ENCODE measurements at regions not wholly inside any gene's neighbourhood (a gene's known extent, or its start where the extent isn't known, plus 50 kb on each side); places are given as distances from the start of the nearest gene placed in this dataset.
"Not testable (repeated sequence)": the region's sequence is repeated elsewhere in the genome, so short reads cannot be mapped to it uniquely, and the experiment has no call there.

DNA sequence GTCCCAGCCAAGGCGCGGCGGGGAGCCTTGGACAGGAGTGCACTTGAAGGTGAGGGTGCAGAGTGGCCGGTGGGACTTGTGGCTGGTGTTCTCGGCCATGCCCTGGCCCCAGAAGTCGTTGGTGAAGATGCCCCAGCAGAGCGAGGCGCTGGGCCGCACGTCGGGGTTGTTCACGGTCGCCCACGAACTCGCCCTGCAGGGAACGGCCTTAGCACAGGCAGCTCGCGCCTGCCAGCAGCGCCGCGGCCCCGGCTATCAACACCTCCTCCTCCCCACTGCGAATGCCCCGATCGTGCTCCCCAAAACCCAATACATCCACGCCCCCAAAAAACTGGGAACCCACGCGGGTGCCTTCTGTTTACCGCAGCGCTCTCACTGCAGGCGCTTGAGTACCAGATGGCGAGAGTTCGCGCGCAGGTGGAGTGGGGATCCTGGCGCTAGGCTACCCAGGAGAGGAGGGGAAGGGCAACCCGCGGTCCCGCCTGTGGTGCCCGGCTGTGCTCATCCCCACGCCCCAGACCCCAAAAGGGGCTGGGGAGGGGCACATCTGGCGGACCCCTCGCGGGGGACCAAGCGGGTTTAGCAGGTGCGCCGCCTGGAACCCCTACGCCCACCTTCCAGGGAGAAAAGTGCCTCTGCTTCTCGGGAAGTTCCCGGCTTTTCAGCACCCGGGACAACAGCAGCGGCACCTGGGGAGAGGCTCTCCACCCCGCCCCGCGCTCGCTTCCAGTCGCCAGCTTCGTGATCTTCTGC, 386.3 kb upstream of the TMTC1 start:
- H3K4me3 ChIP-seq (ENCODE audit: low read depth, low read length), result no peak overlapping the region
- DNase-seq (ENCODE audit: low read depth), result no peak
- TF ChIP-seq, protein P1, sequence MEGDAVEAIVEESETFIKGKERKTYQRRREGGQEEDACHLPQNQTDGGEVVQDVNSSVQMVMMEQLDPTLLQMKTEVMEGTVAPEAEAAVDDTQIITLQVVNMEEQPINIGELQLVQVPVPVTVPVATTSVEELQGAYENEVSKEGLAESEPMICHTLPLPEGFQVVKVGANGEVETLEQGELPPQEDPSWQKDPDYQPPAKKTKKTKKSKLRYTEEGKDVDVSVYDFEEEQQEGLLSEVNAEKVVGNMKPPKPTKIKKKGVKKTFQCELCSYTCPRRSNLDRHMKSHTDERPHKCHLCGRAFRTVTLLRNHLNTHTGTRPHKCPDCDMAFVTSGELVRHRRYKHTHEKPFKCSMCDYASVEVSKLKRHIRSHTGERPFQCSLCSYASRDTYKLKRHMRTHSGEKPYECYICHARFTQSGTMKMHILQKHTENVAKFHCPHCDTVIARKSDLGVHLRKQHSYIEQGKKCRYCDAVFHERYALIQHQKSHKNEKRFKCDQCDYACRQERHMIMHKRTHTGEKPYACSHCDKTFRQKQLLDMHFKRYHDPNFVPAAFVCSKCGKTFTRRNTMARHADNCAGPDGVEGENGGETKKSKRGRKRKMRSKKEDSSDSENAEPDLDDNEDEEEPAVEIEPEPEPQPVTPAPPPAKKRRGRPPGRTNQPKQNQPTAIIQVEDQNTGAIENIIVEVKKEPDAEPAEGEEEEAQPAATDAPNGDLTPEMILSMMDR (IDR thresholded peaks at IDR 0.05; ENCODE audit: control insufficient read depth, extremely low read depth, insufficient read depth), result no peak

DNA sequence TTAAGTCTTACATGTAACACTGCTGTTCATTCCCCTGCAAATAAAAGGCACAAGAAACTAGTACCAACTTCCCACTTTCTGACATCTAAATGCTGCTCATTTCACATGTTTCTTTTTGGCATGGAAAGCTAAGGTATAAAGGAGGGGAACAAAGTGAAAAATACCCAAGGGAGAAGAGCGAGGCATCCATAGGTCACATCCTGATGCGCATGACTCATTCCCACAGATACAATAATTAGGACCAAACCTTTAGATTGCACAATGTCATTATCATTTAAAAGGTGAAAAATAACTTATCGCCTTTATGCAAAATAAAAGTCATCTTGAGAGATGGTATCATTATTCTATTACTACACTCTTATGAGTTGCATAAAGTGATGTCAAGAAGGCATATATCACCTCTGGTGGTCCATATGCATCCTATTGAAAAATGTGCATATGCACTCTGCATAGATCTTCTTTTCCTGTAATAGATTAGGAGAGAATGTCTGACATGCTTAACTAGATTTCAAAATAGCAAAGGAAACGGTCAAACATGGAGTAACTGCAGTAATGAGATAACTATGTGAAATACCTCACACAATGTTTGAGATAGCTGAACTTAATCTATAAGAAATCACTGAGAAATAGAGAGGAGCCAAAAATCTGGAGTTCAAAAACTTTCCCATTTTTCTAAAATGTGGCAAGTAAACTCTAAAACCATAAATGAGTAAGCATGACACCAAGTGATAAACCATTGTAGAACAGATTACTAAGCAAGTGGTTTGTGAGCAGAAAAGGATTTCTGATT, 382.5 kb upstream of the TMTC1 start:
- no peak for DNase-seq (ENCODE audit: low read depth)
- TF ChIP-seq, protein P1 (IDR thresholded peaks at IDR 0.05; ENCODE audit: control insufficient read depth, extremely low read depth, insufficient read depth), result no peak
- H3K4me3 ChIP-seq (ENCODE audit: low read depth, low read length), result no peak overlapping the region

GRCh38 chr12:30164382-30165318, 380.9 kb upstream of the TMTC1 start:
- no peak for DNase-seq (ENCODE audit: low read depth)
- TF ChIP-seq, protein P1 (IDR thresholded peaks at IDR 0.05; ENCODE audit: control insufficient read depth, extremely low read depth, insufficient read depth), result no peak

DNA sequence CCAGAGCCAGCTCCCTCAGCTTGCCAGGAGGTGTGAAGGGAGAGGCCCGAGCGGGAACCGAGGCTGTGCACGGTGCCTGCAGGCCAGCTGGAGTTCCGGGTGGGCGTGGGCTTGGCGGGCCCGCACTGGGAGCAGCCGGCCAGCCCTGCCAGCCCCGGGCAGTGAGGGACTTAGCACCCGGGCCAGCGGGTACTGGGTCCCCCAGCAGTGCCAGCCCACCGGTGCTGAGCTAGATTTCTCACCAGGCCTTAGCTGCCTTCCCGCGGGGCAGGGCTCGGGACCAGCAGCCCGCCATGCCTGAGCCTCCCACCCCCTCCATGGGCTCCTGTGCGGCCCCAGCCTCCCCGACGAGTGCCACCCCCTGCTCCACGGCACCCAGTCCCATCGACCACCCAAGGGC, 373.1 kb upstream of the TMTC1 start:
- not testable (repeated sequence) for H3K4me3 ChIP-seq (ENCODE audit: low read depth, low read length); DNase-seq (ENCODE audit: low read depth)

More at GRCh38 chr12:30164382-30165318, 380.9 kb upstream of the TMTC1 start:
- no peak overlapping the region for H3K4me3 ChIP-seq (ENCODE audit: low read depth, low read length)

DNA sequence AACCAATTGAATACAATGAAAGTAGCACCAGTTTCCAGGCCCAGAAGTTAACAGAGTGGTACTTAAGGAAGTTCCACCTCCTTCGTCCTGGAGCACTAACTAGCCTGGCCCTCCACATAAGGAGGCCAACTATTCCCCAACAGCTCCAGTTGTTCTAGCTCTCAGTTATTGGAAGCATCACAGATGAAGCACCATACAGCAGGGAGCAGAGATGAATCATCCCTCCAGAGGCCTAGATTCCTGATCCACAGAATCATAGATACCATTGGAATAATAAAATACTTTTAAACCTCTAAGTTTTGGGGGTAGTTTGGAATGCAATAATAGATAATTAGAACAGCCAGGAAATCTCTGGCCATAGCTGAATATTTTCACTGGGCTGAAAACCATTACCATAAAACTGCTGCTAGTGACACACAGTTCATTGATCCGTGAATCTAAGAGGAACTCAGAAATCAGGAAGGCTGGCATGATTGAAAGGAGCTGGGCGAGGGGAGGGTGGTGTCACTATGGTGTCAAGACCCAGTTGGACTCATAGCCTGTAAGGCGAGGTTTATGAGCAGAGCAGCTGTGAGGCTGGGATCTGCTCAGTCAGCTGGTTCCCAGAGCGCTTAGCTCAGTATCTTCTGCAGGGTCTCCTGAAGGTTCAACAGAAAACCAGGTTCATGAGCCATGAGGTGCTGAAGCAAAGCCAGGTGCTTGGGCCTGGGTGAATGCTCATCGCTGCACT, 371.4 kb upstream of the TMTC1 start:
- no peak for DNase-seq (ENCODE audit: low read depth)
- TF ChIP-seq, protein P1 (IDR thresholded peaks at IDR 0.05; ENCODE audit: control insufficient read depth, extremely low read depth, insufficient read depth), result no peak
- no peak overlapping the region for H3K4me3 ChIP-seq (ENCODE audit: low read depth, low read length)

GRCh38 chr12:30153981-30154380, 370.2 kb upstream of the TMTC1 start:
- DNase-seq (ENCODE audit: low read depth), result no peak
- TF ChIP-seq, protein P1 (IDR thresholded peaks at IDR 0.05; ENCODE audit: control insufficient read depth, extremely low read depth, insufficient read depth), result no peak
- no peak overlapping the region for H3K4me3 ChIP-seq (ENCODE audit: low read depth, low read length)

Measured in LNCaP clone FGC (cell line).